HG02763 (cell line): ENCODE measurements at regions not wholly inside any gene's neighbourhood (a gene's known extent, or its start where the extent isn't known, plus 50 kb on each side); places are given as distances from the start of the nearest gene placed in this dataset.

Source experiments
- ATAC-seq: cut with Tn5 transposase; IDR thresholded peaks from one replicate; pipeline ENCODE4 v1.9.1; 2021; ENCODE audit warnings: mild to moderate bottlenecking, moderate library complexity; ENCODE audit not compliant: unreplicated experiment

- no peak for ATAC-seq
These were observed 568.1 kb upstream of the MKI67 start for GRCh38 chr10:128694168-128694850.

- ATAC-seq: no peak
These were observed 568.9 kb upstream of the MKI67 start for GRCh38 chr10:128694851-128695725.

DNA sequence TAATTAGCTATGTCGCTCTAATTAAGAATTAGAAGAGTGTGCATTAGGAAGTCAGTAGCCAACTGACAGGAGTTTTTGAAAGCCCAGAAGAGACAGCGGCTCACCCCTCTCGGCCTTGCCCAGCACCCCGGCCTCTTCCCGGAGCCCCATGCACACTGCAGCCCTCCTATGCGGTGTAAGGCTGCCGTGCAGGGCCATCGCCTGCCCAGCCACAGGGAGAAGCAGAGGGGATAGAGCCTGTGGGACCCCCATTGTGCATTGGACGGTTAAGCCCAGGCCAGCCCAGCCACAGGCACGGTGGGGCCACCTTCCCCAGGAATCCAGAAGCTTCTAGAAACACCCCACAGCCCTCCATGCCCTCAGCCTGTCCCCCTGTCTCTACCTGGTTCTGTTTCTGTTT lies 569.7 kb upstream of the MKI67 start:
- ATAC-seq: no peak

- ATAC-seq: no peak
These were observed 571.2 kb upstream of the MKI67 start for GRCh38 chr10:128697437-128697836.

GRCh38 chr10:128701381-128701780 lies 575.2 kb upstream of the MKI67 start:
- no peak for ATAC-seq

DNA sequence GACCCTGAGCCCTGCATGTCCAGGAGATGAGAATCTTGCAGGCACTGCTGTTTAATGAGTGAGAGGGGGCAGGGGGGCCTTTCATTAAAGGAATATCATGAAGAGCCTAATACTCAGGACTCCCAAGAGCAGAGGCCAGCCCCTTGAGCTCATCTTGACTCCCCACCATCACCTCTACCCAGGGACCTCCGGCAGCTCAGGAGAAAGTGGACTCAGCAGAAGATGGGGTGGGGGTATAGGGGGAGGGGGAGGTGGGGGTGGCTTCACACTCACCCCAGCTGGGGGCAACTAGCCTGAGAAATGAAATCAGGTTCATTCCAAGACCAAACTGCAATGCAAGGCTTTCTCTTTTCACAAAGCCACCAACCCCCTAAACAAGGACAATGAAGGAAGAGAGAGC lies 575.6 kb upstream of the MKI67 start:
- no peak for ATAC-seq

GRCh38 chr10:128704716-128705115 lies 578.5 kb upstream of the MKI67 start:
- ATAC-seq: no peak

- no peak for ATAC-seq
These were observed 582.0 kb upstream of the MKI67 start for GRCh38 chr10:128708182-128708581.

GRCh38 chr10:128709686-128710085 lies 583.5 kb upstream of the MKI67 start:
- no peak for ATAC-seq

DNA sequence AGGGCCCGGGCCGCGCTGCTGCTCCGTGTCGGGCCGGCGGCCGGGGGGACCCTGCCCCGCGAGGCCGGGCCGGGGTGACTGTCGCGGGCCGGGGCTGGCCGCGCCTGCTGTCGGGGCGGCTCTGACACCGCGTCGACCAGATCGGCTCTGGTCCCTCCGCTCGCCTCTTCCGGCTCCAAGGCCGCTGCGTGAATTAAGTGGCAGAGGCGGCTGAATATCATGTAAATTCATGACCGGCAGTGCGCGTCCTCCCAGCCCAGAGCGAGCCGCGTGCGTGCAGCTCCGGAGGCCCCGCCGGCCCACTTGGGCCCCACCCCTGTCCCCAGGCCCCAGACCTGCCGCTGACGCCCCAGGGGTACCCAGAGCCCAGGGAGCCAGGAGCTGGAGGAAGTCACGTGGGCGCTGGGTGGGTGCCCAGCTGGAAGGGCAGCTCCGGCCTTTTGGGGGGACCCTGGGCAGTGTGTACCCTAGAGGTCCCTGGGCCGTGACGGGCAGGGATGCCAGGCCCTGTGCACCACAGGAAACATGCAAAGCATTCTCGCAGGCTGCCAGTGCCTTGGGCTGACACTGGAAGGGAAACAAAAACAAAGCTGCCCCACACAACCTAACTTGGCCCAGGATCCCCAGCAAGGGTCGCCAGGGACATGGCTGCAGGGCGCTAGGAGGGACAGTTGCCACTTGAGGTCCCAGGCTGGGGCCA lies 584.0 kb upstream of the MKI67 start:
- no peak for ATAC-seq

- no peak for ATAC-seq
These were observed 584.6 kb upstream of the MKI67 start for GRCh38 chr10:128710798-128711183.

DNA sequence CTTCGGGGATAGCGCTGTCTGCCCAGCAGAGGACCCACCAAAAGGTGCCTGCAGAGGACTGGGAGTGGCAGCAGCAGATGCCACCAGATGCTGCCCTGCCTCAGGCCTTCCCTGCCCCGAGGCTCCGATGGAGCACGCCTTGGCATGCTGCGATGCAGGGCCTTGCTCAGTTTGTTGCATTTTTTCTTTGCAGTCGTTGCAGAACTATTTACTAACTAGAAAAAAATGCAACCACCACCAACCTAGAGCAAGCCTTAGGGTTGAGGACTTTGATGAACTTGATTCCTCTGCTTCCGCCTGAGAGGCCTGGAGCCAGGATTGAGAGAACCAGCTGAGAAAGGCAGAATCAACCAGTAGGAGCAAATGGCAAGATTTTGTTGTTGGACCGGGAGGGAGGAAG lies 585.6 kb upstream of the MKI67 start:
- no peak for ATAC-seq

GRCh38 chr10:128712661-128713400 lies 586.6 kb upstream of the MKI67 start:
- ATAC-seq: no peak

DNA sequence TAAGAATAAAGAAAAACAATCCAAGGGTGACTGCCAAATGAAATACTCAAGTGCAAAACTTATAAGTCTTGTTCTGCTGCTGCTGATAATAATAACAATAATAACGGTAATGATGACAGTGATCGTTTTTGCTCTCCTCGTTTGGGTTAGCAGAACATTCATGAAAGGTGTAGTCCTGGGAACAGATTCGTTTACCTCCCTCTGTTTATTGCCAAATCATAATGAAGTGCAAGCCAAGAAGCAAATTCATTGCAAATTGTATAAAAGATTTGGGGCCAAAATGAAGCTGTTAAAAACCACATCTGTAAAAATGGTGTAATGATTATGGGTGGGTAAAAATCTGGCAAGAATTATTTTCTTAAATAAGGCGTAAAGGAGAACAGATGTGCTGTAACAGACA lies 587.2 kb upstream of the MKI67 start:
- ATAC-seq: no peak

DNA sequence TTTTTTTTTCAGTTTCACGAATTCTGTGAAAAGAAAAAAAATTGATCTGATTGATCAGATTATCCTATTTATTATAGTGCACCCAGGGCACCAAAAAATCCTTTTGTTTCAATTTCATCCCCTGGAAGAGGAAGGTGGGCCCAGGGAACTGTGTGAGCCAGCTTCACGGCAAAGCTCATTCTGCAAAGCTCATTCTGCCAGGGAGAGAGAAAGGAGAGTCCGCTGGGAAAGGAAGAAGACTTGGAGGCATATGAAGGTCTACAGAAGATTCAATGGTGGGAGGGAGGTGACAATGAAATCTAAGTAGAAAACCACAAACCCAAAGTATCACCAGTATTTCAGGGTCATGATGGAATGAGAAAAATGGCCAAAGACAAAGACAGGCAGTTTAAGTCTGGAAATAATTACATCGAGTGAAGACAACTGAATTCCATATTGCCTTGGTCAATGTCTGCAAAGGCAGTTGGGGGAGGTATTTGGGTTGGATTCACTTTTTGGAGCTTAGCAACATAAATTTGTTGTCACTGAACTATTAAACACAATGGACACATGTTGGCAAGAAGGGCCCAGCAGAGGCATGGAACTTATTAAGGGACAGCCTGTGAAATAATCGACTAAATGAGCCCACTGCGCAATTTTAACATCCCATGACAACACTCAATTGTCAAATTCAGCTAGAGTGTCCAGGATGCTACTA lies 587.8 kb upstream of the MKI67 start:
- no peak for ATAC-seq

- ATAC-seq: no peak
These were observed 588.6 kb upstream of the MKI67 start for GRCh38 chr10:128714644-128715415.

GRCh38 chr10:128716181-128716580 lies 590.0 kb upstream of the MKI67 start:
- ATAC-seq: no peak

DNA sequence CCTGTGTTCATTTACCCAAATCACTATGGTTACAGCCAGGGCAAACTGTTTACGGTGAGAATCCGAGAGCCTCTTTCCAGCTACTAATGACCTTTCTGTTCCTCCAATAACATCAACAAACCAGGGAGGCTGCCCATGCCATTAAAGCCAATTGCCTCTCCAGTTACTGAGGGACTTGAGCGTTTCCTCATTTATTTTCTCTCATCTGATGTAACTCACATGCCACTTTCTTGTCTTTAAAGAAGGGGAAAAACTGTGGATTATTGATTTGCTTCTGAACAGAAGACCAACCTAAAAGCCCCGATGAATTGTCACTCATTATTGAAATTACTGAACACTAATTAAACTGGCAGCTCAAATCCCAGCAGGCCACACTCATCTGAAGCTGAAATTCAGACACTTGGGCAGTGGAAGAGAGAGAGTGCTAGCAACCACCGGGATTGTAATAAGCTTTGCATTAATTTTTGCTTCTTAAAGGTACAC lies 595.8 kb upstream of the MKI67 start:
- ATAC-seq: no peak

DNA sequence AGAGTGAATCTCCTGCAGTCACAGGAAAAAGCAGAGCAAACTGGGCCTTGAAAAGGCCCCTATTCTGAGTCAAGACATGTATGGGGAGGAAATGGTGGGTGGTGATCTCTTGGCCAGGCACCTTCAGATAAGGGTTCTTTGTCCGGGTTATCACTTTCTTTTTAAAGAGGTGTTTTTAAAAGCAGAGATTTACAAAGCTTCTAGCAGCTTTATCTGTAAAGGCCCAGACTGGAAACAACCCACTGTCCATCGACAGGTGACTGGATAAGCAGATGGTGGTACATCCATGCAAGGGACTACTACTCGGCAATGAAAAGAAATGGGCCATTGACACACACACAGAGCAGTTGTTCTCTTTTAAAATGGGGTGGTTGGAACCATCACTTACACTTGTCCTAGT lies 596.7 kb upstream of the MKI67 start:
- no peak for ATAC-seq
